HepG2 (cell line): ENCODE measurements at regions not wholly inside any gene's neighbourhood (a gene's known extent, or its start where the extent isn't known, plus 50 kb on each side); places are given as distances from the start of the nearest gene placed in this dataset.

Experiments used
- ATAC-seq: fragments of 200-7000 bp; cut with Tn5 transposase; 3 replicates; pipeline ENCODE4 v1.9.1; 2020; ENCODE audit warnings: mild to moderate bottlenecking, moderate library complexity
- BruUV-seq: library from RNA; stranded (reverse); fragments of 400-500 nt; replicated peaks from 2 replicates; lab custom pipeline; 2021; lab: Mats Ljungman, UMichigan
- CTCF ChIA-PET: fragments of 300-600 bp; formaldehyde crosslinking; extraction: SDS; loops from one replicate; lab custom pipeline; 2021; ENCODE audit warnings: low total read pairs, inconsistent platforms, low intra/inter-chr PET ratio; lab: Yijun Ruan, JAX
- POLR2A ChIA-PET: fragments of 350-600 bp; sonication (Branson Sonifier 250); formaldehyde crosslinking; loops from one replicate; lab custom pipeline; 2020; ENCODE audit warnings: antibody characterized with exemption, inconsistent platforms; lab: Yijun Ruan, JAX
- DNase-seq: peaks from one replicate; pipeline ENCODE4 v3.0.0-alpha.2; 2015; ENCODE audit warnings: low spot score
- FAIRE-seq: peaks from 3 replicates; lab custom pipeline; 2011; peaks lifted over from hg19 to GRCh38; lab: Jason Lieb, UNC
- H2AFZ ChIP-seq: one replicate; pipeline ENCODE4 v1.6.1; 2011; ENCODE audit warnings: low read length, inconsistent platforms
- H3K27ac ChIP-seq: fragments of 300-600 bp; 3 replicates; pipeline ENCODE4 v1.8.0; 2011; ENCODE audit warnings: mixed run types, mild to moderate bottlenecking, mixed read lengths, low read length, inconsistent platforms; ENCODE audit not compliant: insufficient read depth; ENCODE audit errors: extremely low read length
- H3K27me3 ChIP-seq, 2 experiments: fragments of 200-600 bp in 1 of 2; 2 replicates in 1 of 2; 3 replicates in 1 of 2; pipeline versions ENCODE4 v1.6.0 to v1.8.0; 2011; ENCODE audit warnings: low read length in 2 of 2, mild to moderate bottlenecking in 2 of 2, moderate library complexity in 2 of 2, inconsistent platforms in 1 of 2; ENCODE audit not compliant: insufficient read depth in 2 of 2, control insufficient read depth in 1 of 2
- H3K36me3 ChIP-seq, 2 experiments: fragments of 200-600 bp in 1 of 2; replicated peaks in 1 of 2; 2 replicates in 1 of 2; 3 replicates in 1 of 2; pipeline versions ENCODE4 v1.5.1 to v1.8.0; 2011; ENCODE audit warnings: low read length in 2 of 2, inconsistent platforms in 1 of 2; ENCODE audit not compliant: insufficient read depth in 2 of 2, control insufficient read depth in 1 of 2
- H3K4me1 ChIP-seq: 2 replicates; pipeline ENCODE4 v1.5.1; 2012; ENCODE audit warnings: low read length, inconsistent platforms; ENCODE audit not compliant: insufficient read depth
- H3K4me2 ChIP-seq: 2 replicates; pipeline ENCODE4 v1.6.0; 2011; ENCODE audit warnings: low read depth, low read length, inconsistent platforms
- H3K4me3 ChIP-seq, 3 experiments: fragments of 200-600 bp in 1 of 3; sonication (generic), shearing (Covaris generic) in 1 of 3; replicated peaks in 1 of 3; 2 replicates each; pipeline ENCODE4 v1.5.1; 2011 to 2016; ENCODE audit warnings: low read length in 3 of 3, inconsistent platforms in 2 of 3, low read depth in 2 of 3, mild to moderate bottlenecking in 2 of 3, control low read depth in 1 of 3, mixed read lengths in 1 of 3; ENCODE audit not compliant: insufficient read depth in 1 of 3
- H3K79me2 ChIP-seq: one replicate; pipeline ENCODE4 v1.6.1; 2011; ENCODE audit warnings: low read length, inconsistent platforms; ENCODE audit not compliant: insufficient read depth
- H3K9ac ChIP-seq: 2 replicates; pipeline ENCODE4 v1.6.0; 2011; ENCODE audit warnings: mild to moderate bottlenecking, low read depth, low read length, inconsistent platforms; ENCODE audit not compliant: insufficient read depth
- H3K9me3 ChIP-seq: 2 replicates; pipeline ENCODE4 v1.5.1; 2012; ENCODE audit warnings: mild to moderate bottlenecking, low read length
- H4K20me1 ChIP-seq: 2 replicates; pipeline ENCODE4 v1.6.0; 2011; ENCODE audit warnings: inconsistent platforms, mild to moderate bottlenecking, low read length, moderate library complexity; ENCODE audit not compliant: insufficient read depth
- AKAP8 ChIP-seq: sonication (generic); formaldehyde crosslinking; IDR thresholded peaks from 2 replicates; pipeline ENCODE4 v1.5.1; 2020; ENCODE audit warnings: mild to moderate bottlenecking, missing genetic modification reagents
- MAF1 ChIP-seq: sonication (generic); formaldehyde crosslinking; IDR thresholded peaks from 2 replicates; pipeline ENCODE4 v1.5.0; 2020; ENCODE audit warnings: missing genetic modification reagents, borderline replicate concordance
- MAX ChIP-seq: IDR thresholded peaks from 2 replicates; pipeline ENCODE4 v1.6.1; 2012; ENCODE audit warnings: inconsistent platforms
- MIER2 ChIP-seq: IDR thresholded peaks from 2 replicates; pipeline ENCODE4 v1.6.1; 2016; ENCODE audit warnings: missing biosample characterization, missing genetic modification reagents
- MZF1 ChIP-seq: sonication (generic); formaldehyde crosslinking; IDR thresholded peaks from 2 replicates; pipeline ENCODE4 v1.8.1; 2023; ENCODE audit warnings: mild to moderate bottlenecking, missing genetic modification reagents, borderline replicate concordance
- PHF8 ChIP-seq: sonication (generic); formaldehyde crosslinking; IDR thresholded peaks from 2 replicates; pipeline ENCODE4 v1.5.0; 2020; ENCODE audit warnings: missing genetic modification reagents
- SRSF1 ChIP-seq: fragments of 200-400 bp; formaldehyde crosslinking; optimal IDR thresholded peaks from 2 replicates; pipeline ENCODE3; 2017; ENCODE audit warnings: mild to moderate bottlenecking, low read depth, low read length, moderate library complexity
- STAG1 ChIP-seq: sonication (generic); formaldehyde crosslinking; IDR thresholded peaks from 2 replicates; pipeline ENCODE4 v1.4.0; 2020; ENCODE audit warnings: missing genetic modification reagents
- THAP11 ChIP-seq: IDR thresholded peaks from 2 replicates; pipeline ENCODE4 v1.6.1; 2016; ENCODE audit warnings: missing biosample characterization, missing genetic modification reagents
- ZBED4 ChIP-seq: sonication (generic); formaldehyde crosslinking; IDR thresholded peaks from 2 replicates; pipeline ENCODE4 v1.4.0; 2020; ENCODE audit warnings: missing genetic modification reagents, borderline replicate concordance
- ZNF33A ChIP-seq: sonication (generic); formaldehyde crosslinking; IDR thresholded peaks from 2 replicates; pipeline ENCODE4 v1.5.1; 2020; ENCODE audit warnings: missing genetic modification reagents, mild to moderate bottlenecking, moderate library complexity, borderline replicate concordance
- ZNF75D ChIP-seq: sonication (generic); formaldehyde crosslinking; IDR thresholded peaks from 2 replicates; pipeline ENCODE4 v1.8.1; 2023; ENCODE audit warnings: missing genetic modification reagents, mild to moderate bottlenecking, borderline replicate concordance
- ZNF83 ChIP-seq: sonication (generic); formaldehyde crosslinking; IDR thresholded peaks from 2 replicates; pipeline ENCODE4 v1.4.0; 2020; ENCODE audit warnings: missing genetic modification reagents, mild to moderate bottlenecking, borderline replicate concordance
- in situ Hi-C: cut with HindIII; loops from 2 replicates; pipeline ENCODE4 v1.10.0; 2017; ENCODE audit warnings: low pct_unique_long_range_greater_than_20kb; ENCODE audit not compliant: extremely low pct_ligation_motif_present
- intact Hi-C: fragments of 100-400 bp; cut with micrococcal nuclease; formaldehyde crosslinking; loops from one replicate; pipeline ENCODE4 v1.10.0; 2022; ENCODE audit not compliant: unreplicated experiment
- TF ChIP-seq, protein P1 (sequence below): sonication (generic); formaldehyde crosslinking; IDR thresholded peaks from 2 replicates; pipeline ENCODE4 v1.8.0; 2022; ENCODE audit warnings: missing genetic modification reagents, mild to moderate bottlenecking, inconsistent platforms, borderline replicate concordance
- TF ChIP-seq, protein P2 (sequence below): sonication (generic); formaldehyde crosslinking; IDR thresholded peaks from 2 replicates; pipeline ENCODE4 v1.8.0; 2022; ENCODE audit warnings: mild to moderate bottlenecking, missing genetic modification reagents, moderate library complexity
- TF ChIP-seq, protein P3 (sequence below): sonication (generic); formaldehyde crosslinking; IDR thresholded peaks from 2 replicates; pipeline ENCODE4 v1.8.0; 2022; ENCODE audit warnings: missing genetic modification reagents, mild to moderate bottlenecking, borderline replicate concordance
- TF ChIP-seq, protein P4 (sequence below): sonication (generic); formaldehyde crosslinking; IDR thresholded peaks from 2 replicates; pipeline ENCODE4 v1.4.0; 2020; ENCODE audit warnings: mild to moderate bottlenecking, missing genetic modification reagents

DNA sequence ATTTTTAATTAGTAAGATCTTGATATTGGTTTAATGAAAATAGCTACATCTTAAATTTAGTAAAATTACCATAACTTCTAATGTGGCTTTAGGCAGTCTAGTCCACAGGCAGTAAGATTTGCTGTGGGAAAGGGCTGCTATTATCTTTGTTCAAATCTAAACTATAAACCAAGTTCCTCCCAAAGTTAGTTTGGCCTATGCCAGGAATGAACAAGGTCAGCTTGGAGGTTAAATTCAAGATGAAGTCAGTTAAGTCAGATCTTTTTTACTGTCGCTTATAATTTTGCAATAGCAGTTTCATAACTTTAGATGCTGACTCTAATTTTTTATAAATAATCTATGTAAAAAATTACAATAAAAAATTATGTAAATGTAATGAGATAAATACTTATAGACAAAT, 1016.9 kb upstream of the ALCAM start (continued):
- TF ChIP-seq ZBED4 = no peak
- TF ChIP-seq THAP11 (CRISPR knock-in tag) = no peak
- no peak for TF ChIP-seq ZNF75D (CRISPR knock-in tag)
- TF ChIP-seq AKAP8 (CRISPR knock-in tag) = no peak
- TF ChIP-seq, protein P1, sequence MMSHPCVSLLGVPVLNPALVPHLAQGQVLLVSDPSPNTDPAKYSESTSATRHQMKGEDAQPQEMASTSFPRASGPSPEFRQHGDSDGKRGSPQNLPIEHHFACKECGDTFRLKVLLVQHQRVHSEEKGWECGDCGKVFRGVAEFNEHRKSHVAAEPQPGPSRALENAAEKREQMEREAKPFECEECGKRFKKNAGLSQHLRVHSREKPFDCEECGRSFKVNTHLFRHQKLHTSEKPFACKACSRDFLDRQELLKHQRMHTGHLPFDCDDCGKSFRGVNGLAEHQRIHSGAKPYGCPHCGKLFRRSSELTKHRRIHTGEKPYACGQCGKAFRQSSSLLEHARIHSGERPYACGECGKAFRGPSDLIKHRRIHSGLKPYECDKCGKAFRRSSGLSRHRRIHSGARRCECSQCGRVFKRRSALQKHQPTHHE (CRISPR knock-in tag) = no peak
- TF ChIP-seq PHF8 (CRISPR knock-in tag) = no peak
- TF ChIP-seq MIER2 (CRISPR knock-in tag) = no peak
- no peak for TF ChIP-seq MAX

DNA sequence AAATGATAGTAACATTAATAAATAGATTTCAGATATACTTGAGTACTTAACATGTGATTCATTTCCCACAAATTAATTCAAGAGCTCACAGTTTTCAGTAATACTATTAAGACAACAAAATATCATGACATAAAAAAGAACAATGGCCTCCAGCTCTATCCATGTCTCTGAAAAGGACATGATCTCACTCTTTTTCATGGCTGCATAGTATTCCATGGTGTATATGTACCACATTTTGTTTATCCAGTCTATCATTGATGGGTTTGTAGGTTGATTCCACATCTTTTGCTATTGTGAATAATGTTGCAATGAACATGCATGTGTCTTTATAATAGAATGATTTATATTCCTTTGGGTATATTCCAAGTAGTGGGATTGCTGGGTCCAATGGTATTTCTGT, 1012.8 kb upstream of the ALCAM start:
- no peak for DNase-seq
- no peaks in the 10 kb centered on the region for H3K36me3 ChIP-seq
- BruUV-seq = no TSS peak
- ChIA-PET POLR2A (no interaction called here), CTCF (no interaction called here)
- peaks cover 9% of the 10 kb centered on the region for H3K9me3 ChIP-seq
- H3K4me1 ChIP-seq = no peaks in the 10 kb centered on the region
- H3K79me2 ChIP-seq = no peaks in the 10 kb centered on the region
- H3K4me3 ChIP-seq = no peak overlapping the region
- ATAC-seq = no peak
- no peak overlapping the region for H3K9ac ChIP-seq
- H3K4me2 ChIP-seq = no peak overlapping the region
- H3K27me3 ChIP-seq = no peaks in the 10 kb centered on the region
- FAIRE-seq = no peak
- in situ Hi-C loops = no loop called here
- H2AFZ ChIP-seq = no peak overlapping the region
- no peak overlapping the region for H3K27ac ChIP-seq
- intact Hi-C loops = no loop called here
- H4K20me1 ChIP-seq = no peaks in the 10 kb centered on the region
- TF ChIP-seq, protein P2, sequence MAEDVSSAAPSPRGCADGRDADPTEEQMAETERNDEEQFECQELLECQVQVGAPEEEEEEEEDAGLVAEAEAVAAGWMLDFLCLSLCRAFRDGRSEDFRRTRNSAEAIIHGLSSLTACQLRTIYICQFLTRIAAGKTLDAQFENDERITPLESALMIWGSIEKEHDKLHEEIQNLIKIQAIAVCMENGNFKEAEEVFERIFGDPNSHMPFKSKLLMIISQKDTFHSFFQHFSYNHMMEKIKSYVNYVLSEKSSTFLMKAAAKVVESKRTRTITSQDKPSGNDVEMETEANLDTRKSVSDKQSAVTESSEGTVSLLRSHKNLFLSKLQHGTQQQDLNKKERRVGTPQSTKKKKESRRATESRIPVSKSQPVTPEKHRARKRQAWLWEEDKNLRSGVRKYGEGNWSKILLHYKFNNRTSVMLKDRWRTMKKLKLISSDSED (CRISPR knock-in tag) = no peak
- TF ChIP-seq, protein P3, sequence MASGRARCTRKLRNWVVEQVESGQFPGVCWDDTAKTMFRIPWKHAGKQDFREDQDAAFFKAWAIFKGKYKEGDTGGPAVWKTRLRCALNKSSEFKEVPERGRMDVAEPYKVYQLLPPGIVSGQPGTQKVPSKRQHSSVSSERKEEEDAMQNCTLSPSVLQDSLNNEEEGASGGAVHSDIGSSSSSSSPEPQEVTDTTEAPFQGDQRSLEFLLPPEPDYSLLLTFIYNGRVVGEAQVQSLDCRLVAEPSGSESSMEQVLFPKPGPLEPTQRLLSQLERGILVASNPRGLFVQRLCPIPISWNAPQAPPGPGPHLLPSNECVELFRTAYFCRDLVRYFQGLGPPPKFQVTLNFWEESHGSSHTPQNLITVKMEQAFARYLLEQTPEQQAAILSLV (CRISPR knock-in tag) = no peak
- TF ChIP-seq, protein P4, sequence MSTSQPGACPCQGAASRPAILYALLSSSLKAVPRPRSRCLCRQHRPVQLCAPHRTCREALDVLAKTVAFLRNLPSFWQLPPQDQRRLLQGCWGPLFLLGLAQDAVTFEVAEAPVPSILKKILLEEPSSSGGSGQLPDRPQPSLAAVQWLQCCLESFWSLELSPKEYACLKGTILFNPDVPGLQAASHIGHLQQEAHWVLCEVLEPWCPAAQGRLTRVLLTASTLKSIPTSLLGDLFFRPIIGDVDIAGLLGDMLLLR = no peak
- no peak for TF ChIP-seq MAF1 (CRISPR knock-in tag)
- TF ChIP-seq MZF1 (CRISPR knock-in tag) = no peak
- TF ChIP-seq ZNF33A (CRISPR knock-in tag) = no peak
- no peak for TF ChIP-seq STAG1 (CRISPR knock-in tag)
- no peak for TF ChIP-seq ZNF83 (CRISPR knock-in tag)
- TF ChIP-seq SRSF1 = no peak
